ENCODE measurements at regions not wholly inside any gene's neighbourhood (a gene's known extent, or its start where the extent isn't known, plus 50 kb on each side); places are given as distances from the start of the nearest gene placed in this dataset.

GRCh38 chr15:35630985-35631384 lies 85.0 kb upstream of the DPH6 start:
- no peak overlapping the region for H3K4me3 ChIP-seq

GRCh38 chr15:35633677-35634076 lies 87.7 kb upstream of the DPH6 start:
- DNase-seq (ENCODE audit: low spot score in 2 of 2), result no peak
- Histone ChIP-seq H3K27ac (no peak overlapping the region), H3K36me3 (no peaks in the 10 kb centered on the region), H3K4me3 (no peak overlapping the region), H3K4me1 (no peaks in the 10 kb centered on the region), H3K27me3 (no peaks in the 10 kb centered on the region), H3K9me3 (no peaks in the 10 kb centered on the region)
- WGBS, 2 donors, result 91 to 94% methylated on average over 3 of the region's 3 CpGs
- no peak for TF ChIP-seq POLR2A (IDR thresholded peaks at IDR 0.05)

More at GRCh38 chr15:35630985-35631384, 85.0 kb upstream of the DPH6 start:
- Histone ChIP-seq H3K9me3 (no peaks in the 10 kb centered on the region), H3K4me1 (peaks cover 0 to 7% (median 0%) of the 10 kb centered on the region in 4 donors), H3K27ac (no peak overlapping the region), H3K27me3 (no peaks in the 10 kb centered on the region), H3K36me3 (no peaks in the 10 kb centered on the region)
- no peak for DNase-seq (ENCODE audit: low spot score in 2 of 2)
- TF ChIP-seq CTCF (IDR thresholded peaks at IDR 0.05) (no peak), EP300 (IDR thresholded peaks at IDR 0.05) (no peak), POLR2A (IDR thresholded peaks at IDR 0.05) (no peak)
- 87 to 90% methylated on average over 3 of the region's 3 CpGs for WGBS, 2 donors

GRCh38 chr15:35646790-35647189 lies 100.8 kb upstream of the DPH6 start:
- Histone ChIP-seq H3K27ac (no peak overlapping the region), H3K4me3 (no peak overlapping the region), H3K36me3 (no peaks in the 10 kb centered on the region), H3K9me3 (peaks cover 0 to 18% (median 2%) of the 10 kb centered on the region in 4 donors), H3K4me1 (no peaks in the 10 kb centered on the region), H3K27me3 (no peaks in the 10 kb centered on the region)
- TF ChIP-seq POLR2A (IDR thresholded peaks at IDR 0.05), result no peak
- no peak for TF ChIP-seq EP300 (IDR thresholded peaks at IDR 0.05)
- no peak for TF ChIP-seq CTCF (IDR thresholded peaks at IDR 0.05)
- 100% methylated on average over 1 of the region's 1 CpG for WGBS, 2 donors
- no peak for DNase-seq (ENCODE audit: low spot score in 2 of 2)

- no peak for TF ChIP-seq EP300 (IDR thresholded peaks at IDR 0.05)
- TF ChIP-seq CTCF (IDR thresholded peaks at IDR 0.05), result no peak
- TF ChIP-seq POLR2A (IDR thresholded peaks at IDR 0.05), result no peak
- Histone ChIP-seq H3K27ac (no peak overlapping the region), H3K36me3 (no peaks in the 10 kb centered on the region), H3K4me1 (no peaks in the 10 kb centered on the region), H3K9me3 (peaks cover 0 to 13% (median 2%) of the 10 kb centered on the region in 4 donors), H3K4me3 (no peak overlapping the region), H3K27me3 (no peaks in the 10 kb centered on the region)
- DNase-seq (ENCODE audit: low spot score in 2 of 2), result no peak
These were observed 101.3 kb upstream of the DPH6 start for GRCh38 chr15:35647303-35647702.

- H3K27ac ChIP-seq, result no peak overlapping the region
- no peak for DNase-seq (ENCODE audit: low spot score in 2 of 2)
- no peak for TF ChIP-seq CTCF (IDR thresholded peaks at IDR 0.05)
- TF ChIP-seq EP300 (IDR thresholded peaks at IDR 0.05), result no peak
- no peak for TF ChIP-seq POLR2A (IDR thresholded peaks at IDR 0.05)
- H3K9me3 ChIP-seq, result no peaks in the 10 kb centered on the region
- no peaks in the 10 kb centered on the region for H3K4me1 ChIP-seq
- H3K27me3 ChIP-seq, result no peaks in the 10 kb centered on the region
- no peaks in the 10 kb centered on the region for H3K36me3 ChIP-seq
- 91 to 94% methylated on average over 5 of the region's 5 CpGs for WGBS, 2 donors
- H3K4me3 ChIP-seq, result no peak overlapping the region
These were observed 103.0 kb upstream of the DPH6 start for GRCh38 chr15:35648941-35649340.

GRCh38 chr15:35649575-35649974 lies 103.6 kb upstream of the DPH6 start:
- Histone ChIP-seq H3K4me3 (no peak overlapping the region), H3K27me3 (no peaks in the 10 kb centered on the region), H3K27ac (no peak overlapping the region), H3K36me3 (no peaks in the 10 kb centered on the region), H3K4me1 (no peaks in the 10 kb centered on the region), H3K9me3 (no peaks in the 10 kb centered on the region)
- no peak for DNase-seq (ENCODE audit: low spot score in 2 of 2)
- WGBS, 2 donors, result 91 to 94% methylated on average over 4 of the region's 4 CpGs
- TF ChIP-seq EP300 (IDR thresholded peaks at IDR 0.05) (no peak), POLR2A (IDR thresholded peaks at IDR 0.05) (no peak), CTCF (IDR thresholded peaks at IDR 0.05) (no peak)

Measured in tibial nerve (tissue), 4 donors.